Lung (tissue), 11 donors: ENCODE measurements at regions not wholly inside any gene's neighbourhood (a gene's known extent, or its start where the extent isn't known, plus 50 kb on each side); places are given as distances from the start of the nearest gene placed in this dataset.

ENCODE experiments used
- ATAC-seq: fragments of 200-7000 bp; cut with Tn5 transposase; one replicate; pipeline ENCODE4 v1.9.1; 2020; ENCODE audit warnings: moderate number of reproducible peaks; ENCODE audit not compliant: insufficient read depth, low FRiP score
- DNase-seq, 3 donors: peaks; one replicate each; pipeline ENCODE4 v3.0.0-alpha.2; 2013 to 2017
- H3K27ac ChIP-seq, 2 donors: one replicate each; pipeline ENCODE4 v1.5.1; 2013; ENCODE audit warnings: mild to moderate bottlenecking in 2 of 2, moderate library complexity in 2 of 2, control low read depth in 1 of 2, inconsistent platforms in 1 of 2, low read depth in 1 of 2, low read length in 1 of 2
- H3K27me3 ChIP-seq, 3 donors: one replicate each; pipeline ENCODE4 v1.5.1; 2013; ENCODE audit warnings: low read length in 2 of 3; ENCODE audit not compliant: control insufficient read depth in 3 of 3, insufficient read depth in 3 of 3
- H3K36me3 ChIP-seq, 4 donors: one replicate each; pipeline ENCODE4 v1.5.1; 2013; ENCODE audit warnings: low read length in 4 of 4, mild to moderate bottlenecking in 1 of 4, moderate library complexity in 1 of 4; ENCODE audit not compliant: control insufficient read depth in 4 of 4, insufficient read depth in 4 of 4
- H3K4me1 ChIP-seq, 5 donors: one replicate each; pipeline ENCODE4 v1.5.1; 2013; ENCODE audit warnings: low read length in 5 of 5, mild to moderate bottlenecking in 2 of 5, moderate library complexity in 1 of 5; ENCODE audit not compliant: control insufficient read depth in 5 of 5, insufficient read depth in 5 of 5
- H3K4me3 ChIP-seq: one replicate; pipeline ENCODE4 v1.5.1; 2013; ENCODE audit warnings: mild to moderate bottlenecking, control low read depth, moderate library complexity
- H3K9ac ChIP-seq, 2 donors: one replicate each; pipeline ENCODE4 v1.5.1; 2013; ENCODE audit warnings: low read length in 2 of 2, control low read depth in 1 of 2; ENCODE audit not compliant: insufficient read depth in 1 of 2
- H3K9me3 ChIP-seq, 4 donors: one replicate each; pipeline ENCODE4 v1.5.1; 2013; ENCODE audit warnings: low read length in 3 of 4, mild to moderate bottlenecking in 1 of 4, moderate library complexity in 1 of 4; ENCODE audit not compliant: control insufficient read depth in 4 of 4, insufficient read depth in 3 of 4
- WGBS, 2 donors: extraction: QIAGEN DNeasy Blood & Tissue Kit; methylation state at CpG; one replicate each; pipeline ENCODE4 v1.1.7; 2013; 5-methylcytosine and 5-hydroxymethylcytosine counted together
- TF ChIP-seq, protein P1 (sequence below): IDR thresholded peaks from 2 replicates; pipeline ENCODE4 v1.5.1; 2012; ENCODE audit warnings: mild to moderate bottlenecking; ENCODE audit errors: control extremely low read depth, extremely low read depth
- donor health status: control.
- donor health status: control.
- donor health status: Bipolar disorder and iron deficiency.
- donor health status: healthy.
- donor health status: DM: yes; HTN: yes; CAD: no.

DNA sequence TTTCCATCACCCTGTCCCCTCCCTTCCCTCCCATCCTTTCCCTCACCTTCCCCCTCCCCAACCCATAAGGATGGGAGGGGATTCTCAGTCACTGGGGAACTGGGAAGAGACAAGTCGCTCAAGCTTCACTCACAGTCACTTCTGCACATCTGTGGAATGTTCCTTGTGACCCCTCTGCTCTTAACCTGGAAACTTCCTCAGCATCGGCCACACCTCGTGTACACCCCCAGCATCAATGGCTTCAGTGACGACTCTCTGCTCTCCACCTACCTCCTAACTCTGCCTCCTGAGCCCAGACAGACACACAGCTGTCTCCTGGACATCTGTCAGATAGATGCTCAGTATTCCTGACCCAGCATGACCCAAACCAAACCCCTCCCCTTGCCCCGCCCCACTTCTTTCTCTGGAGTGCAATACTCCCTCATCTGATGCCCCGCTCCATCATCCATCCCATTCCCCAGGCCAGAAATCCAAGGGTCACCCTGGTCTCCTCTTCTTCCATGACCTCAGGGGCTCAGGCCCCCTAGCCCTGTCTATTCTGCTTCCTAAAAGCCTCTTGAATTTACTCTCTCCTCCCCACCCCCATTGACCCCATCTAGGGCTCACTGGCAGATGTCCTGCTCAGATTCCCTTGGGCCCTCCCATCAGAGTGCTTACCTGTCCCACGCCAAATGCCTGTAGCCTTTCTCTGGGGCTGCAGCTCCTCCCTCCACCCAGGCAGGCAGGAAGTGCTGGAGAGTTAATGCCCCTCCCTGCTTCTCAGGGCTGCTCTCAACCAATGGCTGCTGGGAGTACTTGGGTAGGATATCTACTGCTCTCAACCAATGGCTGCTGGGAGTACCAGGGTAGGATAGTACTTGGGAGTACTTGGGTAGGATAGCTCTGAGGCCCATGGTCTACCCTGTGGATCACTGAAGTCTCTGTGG lies 83.1 kb upstream of the CSF3R start:
- WGBS, 2 donors: 68 to 82% methylated on average over 7 of the region's 7 CpGs
- TF ChIP-seq, protein P1, sequence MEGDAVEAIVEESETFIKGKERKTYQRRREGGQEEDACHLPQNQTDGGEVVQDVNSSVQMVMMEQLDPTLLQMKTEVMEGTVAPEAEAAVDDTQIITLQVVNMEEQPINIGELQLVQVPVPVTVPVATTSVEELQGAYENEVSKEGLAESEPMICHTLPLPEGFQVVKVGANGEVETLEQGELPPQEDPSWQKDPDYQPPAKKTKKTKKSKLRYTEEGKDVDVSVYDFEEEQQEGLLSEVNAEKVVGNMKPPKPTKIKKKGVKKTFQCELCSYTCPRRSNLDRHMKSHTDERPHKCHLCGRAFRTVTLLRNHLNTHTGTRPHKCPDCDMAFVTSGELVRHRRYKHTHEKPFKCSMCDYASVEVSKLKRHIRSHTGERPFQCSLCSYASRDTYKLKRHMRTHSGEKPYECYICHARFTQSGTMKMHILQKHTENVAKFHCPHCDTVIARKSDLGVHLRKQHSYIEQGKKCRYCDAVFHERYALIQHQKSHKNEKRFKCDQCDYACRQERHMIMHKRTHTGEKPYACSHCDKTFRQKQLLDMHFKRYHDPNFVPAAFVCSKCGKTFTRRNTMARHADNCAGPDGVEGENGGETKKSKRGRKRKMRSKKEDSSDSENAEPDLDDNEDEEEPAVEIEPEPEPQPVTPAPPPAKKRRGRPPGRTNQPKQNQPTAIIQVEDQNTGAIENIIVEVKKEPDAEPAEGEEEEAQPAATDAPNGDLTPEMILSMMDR: no peak
- DNase-seq (peak in 1 of 3 donors; percentile 5), ATAC-seq (no peak)
- Histone ChIP-seq H3K27ac (no peak overlapping the region), H3K27me3 (no peaks in the 10 kb centered on the region), H3K4me3 (no peak overlapping the region), H3K36me3 (no peaks in the 10 kb centered on the region), H3K9me3 (peaks cover 0 to 2% (median 0%) of the 10 kb centered on the region in 4 donors), H3K4me1 (peaks cover 0 to 12% (median 0%) of the 10 kb centered on the region in 5 donors), H3K9ac (no peak overlapping the region)

DNA sequence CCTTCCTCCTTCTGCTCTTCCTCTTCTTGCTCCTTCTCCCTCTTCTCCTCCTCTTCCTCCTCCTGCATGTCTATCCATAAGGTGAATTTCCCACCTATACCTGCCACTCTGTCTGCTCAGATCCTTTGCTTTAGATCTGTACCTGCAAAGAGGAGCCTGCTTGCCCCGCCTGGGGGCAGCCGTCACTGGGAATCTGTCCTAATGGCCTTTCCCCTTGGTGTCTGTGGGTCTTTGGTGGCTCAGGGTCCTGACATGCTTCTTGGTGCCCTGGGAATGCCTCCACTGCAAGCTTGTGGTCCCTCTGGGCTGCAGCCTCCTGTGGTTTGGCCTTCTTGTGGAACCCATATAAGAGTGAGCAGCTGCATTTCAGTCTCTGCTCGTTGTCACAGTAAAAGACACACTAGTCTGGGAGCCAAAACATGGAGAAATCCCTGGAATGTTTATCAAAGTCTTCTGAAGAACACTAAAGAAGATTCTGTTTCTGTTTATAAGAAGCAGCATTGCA lies 79.5 kb upstream of the CSF3R start:
- Histone ChIP-seq H3K4me1 (peaks cover 0 to 14% (median 0%) of the 10 kb centered on the region in 5 donors), H3K9ac (no peak overlapping the region), H3K9me3 (no peaks in the 10 kb centered on the region), H3K27ac (no peak overlapping the region), H3K4me3 (no peak overlapping the region), H3K27me3 (peaks cover 0 to 3% (median 0%) of the 10 kb centered on the region in 3 donors), H3K36me3 (no peaks in the 10 kb centered on the region)
- ATAC-seq: no peak
- WGBS, 2 donors: 73 to 79% methylated on average over 3 of the region's 3 CpGs
- TF ChIP-seq, protein P1: no peak
- peak in 2 of 3 donors; percentile 48 to 74 for DNase-seq

DNA sequence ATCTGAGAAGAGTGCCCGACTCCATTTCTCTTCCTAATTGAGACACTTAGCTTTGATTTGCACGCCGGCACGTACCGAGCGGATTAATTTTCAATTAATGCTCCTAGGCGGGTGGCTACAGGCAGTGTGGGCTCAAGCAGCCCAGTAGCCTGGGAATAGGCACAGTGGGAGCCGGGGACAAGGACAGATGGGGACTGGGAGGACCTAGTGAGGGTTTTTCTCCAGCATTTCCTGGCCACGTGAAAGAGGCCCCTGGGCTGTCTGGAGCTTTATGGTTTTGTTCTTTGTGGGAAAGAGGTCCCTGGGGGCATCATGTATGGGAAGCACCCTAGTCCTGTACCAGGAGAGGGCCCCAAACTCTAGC lies 78.6 kb upstream of the CSF3R start:
- no peaks in the 10 kb centered on the region for H3K9me3 ChIP-seq
- no peaks in the 10 kb centered on the region for H3K36me3 ChIP-seq
- peaks cover 0 to 14% (median 0%) of the 10 kb centered on the region in 5 donors for H3K4me1 ChIP-seq
- H3K27me3 ChIP-seq: peaks cover 0 to 5% (median 0%) of the 10 kb centered on the region in 3 donors
- TF ChIP-seq, protein P1: no peak
- no peak for ATAC-seq
- H3K27ac ChIP-seq: no peak overlapping the region
- no peak for DNase-seq
- 88 to 93% methylated on average over 9 of the region's 9 CpGs for WGBS, 2 donors
- no peak overlapping the region for H3K4me3 ChIP-seq
- H3K9ac ChIP-seq: no peak overlapping the region
